ENCODE measurements at regions not wholly inside any gene's neighbourhood (a gene's known extent, or its start where the extent isn't known, plus 50 kb on each side); places are given as distances from the start of the nearest gene placed in this dataset.

DNA sequence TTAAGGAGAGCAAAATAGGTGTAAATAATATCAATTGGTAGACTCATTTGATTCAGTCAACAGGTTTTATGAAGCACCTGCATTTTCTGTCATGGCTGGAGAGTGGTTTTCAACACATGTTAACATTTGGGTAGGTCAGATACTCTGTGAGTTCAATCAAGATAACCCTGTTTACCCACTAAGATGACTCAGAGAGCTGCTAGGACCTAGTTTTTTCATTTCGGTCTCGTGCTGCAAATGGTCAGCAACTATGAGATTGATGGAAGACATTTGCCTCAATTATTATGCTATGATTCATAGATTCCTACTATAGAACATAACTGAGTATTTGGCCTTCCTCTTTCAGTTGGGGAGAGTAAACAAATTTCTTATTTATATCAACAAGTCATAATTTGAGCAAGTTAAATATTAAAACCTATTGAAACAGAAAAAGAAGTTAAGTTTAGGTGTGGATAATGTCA, 391.4 kb upstream of the CITED2 start:
- no peak overlapping the region for H3K4me3 Mint-ChIP-seq (ENCODE audit: unreplicated experiment)
- peaks cover 55% of the 10 kb centered on the region for H3K4me1 Mint-ChIP-seq (ENCODE audit: unreplicated experiment)
- peak overlapping the region; percentile 6 for H3K27ac Mint-ChIP-seq (ENCODE audit: unreplicated experiment)
- H3K9me3 Mint-ChIP-seq (ENCODE audit: unreplicated experiment): no peaks in the 10 kb centered on the region
- TF ChIP-seq, protein P1, sequence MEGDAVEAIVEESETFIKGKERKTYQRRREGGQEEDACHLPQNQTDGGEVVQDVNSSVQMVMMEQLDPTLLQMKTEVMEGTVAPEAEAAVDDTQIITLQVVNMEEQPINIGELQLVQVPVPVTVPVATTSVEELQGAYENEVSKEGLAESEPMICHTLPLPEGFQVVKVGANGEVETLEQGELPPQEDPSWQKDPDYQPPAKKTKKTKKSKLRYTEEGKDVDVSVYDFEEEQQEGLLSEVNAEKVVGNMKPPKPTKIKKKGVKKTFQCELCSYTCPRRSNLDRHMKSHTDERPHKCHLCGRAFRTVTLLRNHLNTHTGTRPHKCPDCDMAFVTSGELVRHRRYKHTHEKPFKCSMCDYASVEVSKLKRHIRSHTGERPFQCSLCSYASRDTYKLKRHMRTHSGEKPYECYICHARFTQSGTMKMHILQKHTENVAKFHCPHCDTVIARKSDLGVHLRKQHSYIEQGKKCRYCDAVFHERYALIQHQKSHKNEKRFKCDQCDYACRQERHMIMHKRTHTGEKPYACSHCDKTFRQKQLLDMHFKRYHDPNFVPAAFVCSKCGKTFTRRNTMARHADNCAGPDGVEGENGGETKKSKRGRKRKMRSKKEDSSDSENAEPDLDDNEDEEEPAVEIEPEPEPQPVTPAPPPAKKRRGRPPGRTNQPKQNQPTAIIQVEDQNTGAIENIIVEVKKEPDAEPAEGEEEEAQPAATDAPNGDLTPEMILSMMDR (IDR thresholded peaks at IDR 0.05): no peak
- no peaks in the 10 kb centered on the region for H3K27me3 Mint-ChIP-seq (ENCODE audit: unreplicated experiment)
- H3K36me3 Mint-ChIP-seq (ENCODE audit: unreplicated experiment): no peaks in the 10 kb centered on the region
- no peak for DNase-seq (ENCODE audit: extremely low spot score, unreplicated experiment)

DNA sequence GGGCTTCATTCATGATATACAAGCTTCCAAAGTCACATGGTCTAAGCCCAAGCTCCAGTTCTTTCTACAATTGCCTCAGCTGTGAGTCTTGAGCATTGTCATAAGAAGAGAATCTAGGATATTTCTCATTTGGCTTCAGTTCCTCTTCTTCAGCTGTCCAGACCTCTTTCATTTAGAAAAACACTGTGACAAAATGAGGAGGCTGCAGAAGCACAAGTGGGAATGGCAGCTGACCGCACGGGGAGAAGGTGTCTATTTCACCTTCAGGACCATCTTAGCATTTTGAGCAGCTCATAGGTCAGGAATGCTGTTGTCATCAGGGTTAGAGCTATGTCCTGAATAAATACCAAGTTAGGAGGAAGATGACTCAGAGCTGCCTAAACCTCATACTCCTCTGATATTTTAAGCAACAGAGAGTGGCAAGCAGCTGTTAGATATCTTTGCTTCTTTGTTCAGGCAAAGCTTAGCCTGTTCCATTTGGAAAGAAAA, 390.1 kb upstream of the CITED2 start:
- Mint-ChIP-seq H3K27me3 (ENCODE audit: unreplicated experiment) (no peaks in the 10 kb centered on the region), H3K4me1 (ENCODE audit: unreplicated experiment) (peaks cover 55% of the 10 kb centered on the region), H3K27ac (ENCODE audit: unreplicated experiment) (peak overlapping the region; percentile 94), H3K9me3 (ENCODE audit: unreplicated experiment) (no peaks in the 10 kb centered on the region), H3K4me3 (ENCODE audit: unreplicated experiment) (no peak overlapping the region), H3K36me3 (ENCODE audit: unreplicated experiment) (no peaks in the 10 kb centered on the region)
- DNase-seq (ENCODE audit: extremely low spot score, unreplicated experiment): no peak
- TF ChIP-seq, protein P1 (IDR thresholded peaks at IDR 0.05): no peak

DNA sequence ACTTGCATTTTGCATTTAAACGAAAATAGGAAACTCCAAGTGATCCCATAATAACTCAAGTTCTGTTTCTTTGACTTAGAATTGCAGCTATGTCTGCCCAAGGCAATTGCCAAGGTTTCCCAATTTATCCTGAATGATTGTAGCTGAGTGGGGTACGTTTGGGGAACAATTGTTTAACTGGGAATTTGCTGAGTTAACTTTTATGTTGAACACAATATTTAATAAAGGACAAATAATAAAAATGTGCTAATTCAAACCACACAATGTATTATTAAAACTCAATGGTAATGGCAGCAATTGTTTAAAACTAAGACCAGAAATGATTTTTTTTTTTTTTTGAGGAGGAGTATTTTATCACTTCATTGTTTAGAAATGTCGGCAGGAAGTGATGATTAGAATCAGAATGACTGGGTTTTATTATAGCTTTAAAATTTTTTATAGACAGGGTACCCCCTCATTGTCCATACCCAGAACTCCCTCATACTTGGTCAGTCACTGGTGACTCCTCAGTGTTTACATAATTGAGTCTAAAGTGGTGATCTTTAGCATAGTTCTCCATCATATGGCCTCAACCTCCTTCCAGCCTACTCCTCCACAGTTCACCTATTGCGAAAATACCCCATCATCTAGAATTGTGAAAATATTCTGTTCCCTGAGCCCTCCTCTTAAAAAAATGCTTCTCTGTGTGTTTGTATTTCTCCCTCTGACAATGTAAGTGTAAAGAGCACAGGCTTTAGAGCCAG, 389.2 kb upstream of the CITED2 start:
- Mint-ChIP-seq H3K9me3 (ENCODE audit: unreplicated experiment) (no peaks in the 10 kb centered on the region), H3K4me1 (ENCODE audit: unreplicated experiment) (peaks cover 49% of the 10 kb centered on the region), H3K4me3 (ENCODE audit: unreplicated experiment) (no peak overlapping the region), H3K27ac (ENCODE audit: unreplicated experiment) (peak overlapping the region; percentile 94), H3K27me3 (ENCODE audit: unreplicated experiment) (no peaks in the 10 kb centered on the region), H3K36me3 (ENCODE audit: unreplicated experiment) (no peaks in the 10 kb centered on the region)
- no peak for DNase-seq (ENCODE audit: extremely low spot score, unreplicated experiment)
- TF ChIP-seq, protein P1 (IDR thresholded peaks at IDR 0.05): no peak

GRCh38 chr6:139762587-139763031, 388.2 kb upstream of the CITED2 start:
- TF ChIP-seq, protein P1 (IDR thresholded peaks at IDR 0.05): no peak
- H3K27me3 Mint-ChIP-seq (ENCODE audit: unreplicated experiment): no peaks in the 10 kb centered on the region
- peaks cover 57% of the 10 kb centered on the region for H3K4me1 Mint-ChIP-seq (ENCODE audit: unreplicated experiment)
- no peak overlapping the region for H3K4me3 Mint-ChIP-seq (ENCODE audit: unreplicated experiment)
- H3K9me3 Mint-ChIP-seq (ENCODE audit: unreplicated experiment): no peaks in the 10 kb centered on the region
- no peaks in the 10 kb centered on the region for H3K36me3 Mint-ChIP-seq (ENCODE audit: unreplicated experiment)
- no peak for DNase-seq (ENCODE audit: extremely low spot score, unreplicated experiment)
- peak overlapping the region; percentile 94 for H3K27ac Mint-ChIP-seq (ENCODE audit: unreplicated experiment)

DNA sequence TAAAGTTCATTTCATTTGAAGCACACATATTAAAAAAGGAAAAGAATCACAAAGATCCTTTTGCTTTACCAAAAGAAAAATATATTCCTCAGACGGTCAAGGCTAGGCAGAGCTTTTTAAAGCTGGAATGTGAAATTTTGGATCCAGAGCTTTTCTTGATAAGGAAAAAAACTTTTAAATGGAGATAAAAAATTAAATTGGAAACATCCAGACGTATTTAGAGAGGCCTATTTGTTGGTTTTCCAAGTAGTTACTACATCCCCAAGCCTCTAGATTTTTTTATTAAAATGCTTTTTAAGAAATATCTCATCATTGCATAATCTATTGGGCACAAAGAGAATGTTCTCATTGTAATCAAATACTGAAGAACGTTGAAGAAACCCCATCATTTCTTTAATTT, 385.7 kb upstream of the CITED2 start:
- DNase-seq (ENCODE audit: extremely low spot score, unreplicated experiment): no peak
- Mint-ChIP-seq H3K36me3 (ENCODE audit: unreplicated experiment) (peaks cover 2% of the 10 kb centered on the region), H3K9me3 (ENCODE audit: unreplicated experiment) (peaks cover 3% of the 10 kb centered on the region), H3K4me1 (ENCODE audit: unreplicated experiment) (peaks cover 60% of the 10 kb centered on the region), H3K27ac (ENCODE audit: unreplicated experiment) (no peak overlapping the region), H3K4me3 (ENCODE audit: unreplicated experiment) (no peak overlapping the region), H3K27me3 (ENCODE audit: unreplicated experiment) (no peaks in the 10 kb centered on the region)
- TF ChIP-seq, protein P1 (IDR thresholded peaks at IDR 0.05): no peak

Data from osteocyte (in vitro differentiated cells).